Fibroblast of villous mesenchyme (primary cell): ENCODE measurements at regions not wholly inside any gene's neighbourhood (a gene's known extent, or its start where the extent isn't known, plus 50 kb on each side); places are given as distances from the start of the nearest gene placed in this dataset.

Source experiments
- DNase-seq: peaks from one replicate; pipeline ENCODE4 v3.0.0-alpha.2; 2010; ENCODE audit warnings: low read depth
- H3K4me3 ChIP-seq: 2 replicates; pipeline ENCODE4 v1.5.1; 2011; ENCODE audit warnings: low read depth, mild to moderate bottlenecking, low read length
- CTCF ChIP-seq: IDR thresholded peaks from 2 replicates; pipeline ENCODE4 v1.5.1; 2012; ENCODE audit warnings: low read depth, mild to moderate bottlenecking, low read length; ENCODE audit not compliant: insufficient read depth

DNA sequence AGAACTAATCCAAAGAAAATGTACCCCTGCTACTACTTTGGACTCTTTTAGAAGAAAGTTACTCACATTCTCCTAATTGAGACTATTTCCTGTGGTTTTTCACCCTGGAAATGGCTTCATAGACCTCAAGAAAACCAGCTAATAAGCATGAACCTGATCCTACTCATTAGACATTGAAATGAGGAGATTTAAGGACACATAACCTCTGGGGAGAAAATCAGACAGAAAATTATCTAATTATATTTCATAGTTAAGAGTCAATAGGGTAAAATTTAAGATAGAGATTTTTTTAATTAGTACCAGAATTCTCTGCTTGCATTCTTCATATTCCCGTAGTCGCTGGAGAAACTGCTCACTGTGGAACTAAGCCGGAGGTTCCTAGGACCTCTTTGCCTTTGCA, 114.6 kb upstream of the ACP3 start:
- no peak for DNase-seq
- no peak for TF ChIP-seq CTCF
- H3K4me3 ChIP-seq = no peak overlapping the region

- TF ChIP-seq CTCF = no peak
- DNase-seq = no peak
- H3K4me3 ChIP-seq = no peak overlapping the region
Measured at GRCh38 chr3:132203889-132204596, 113.2 kb upstream of the ACP3 start.

DNA sequence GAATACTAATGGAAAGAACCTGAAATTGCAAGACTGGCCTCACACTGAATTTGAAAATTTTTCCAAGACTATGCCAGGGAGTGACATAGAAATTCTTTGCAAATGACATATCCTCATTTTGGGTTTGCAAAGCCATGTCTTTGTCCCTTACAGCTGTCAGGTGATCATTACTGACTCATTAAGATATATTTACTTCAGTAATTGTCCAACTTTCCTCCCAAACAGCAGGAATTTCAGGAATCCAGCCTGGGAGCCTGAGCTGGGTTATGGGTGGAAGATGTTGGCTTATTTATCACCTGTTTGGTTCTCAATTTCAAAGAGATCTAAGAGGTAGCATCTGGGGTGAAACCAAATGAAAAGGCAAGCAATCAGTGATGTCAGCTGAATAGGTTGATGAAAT, 111.6 kb upstream of the ACP3 start:
- TF ChIP-seq CTCF = no peak
- DNase-seq = no peak
- no peak overlapping the region for H3K4me3 ChIP-seq

DNA sequence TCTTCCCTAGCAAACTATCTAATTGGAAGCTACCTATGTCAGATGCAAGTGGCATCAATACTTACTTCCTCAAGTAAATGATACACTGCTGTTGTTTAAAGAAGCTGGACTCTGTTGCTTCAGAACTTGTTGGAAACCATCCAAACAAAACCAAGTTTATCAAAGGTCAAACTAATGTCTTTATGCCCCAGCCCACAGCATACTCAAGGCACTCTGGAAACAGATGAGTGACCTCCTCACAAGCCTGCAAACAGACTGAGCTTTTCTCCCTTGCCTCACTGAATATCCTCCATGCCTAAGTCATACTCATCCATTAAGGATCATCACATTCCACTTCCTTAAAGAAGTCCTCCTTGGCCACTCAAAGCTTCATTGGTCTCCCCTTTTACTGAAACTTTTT, 107.4 kb upstream of the ACP3 start:
- TF ChIP-seq CTCF = no peak
- no peak for DNase-seq

GRCh38 chr3:132210476-132211346, 106.5 kb upstream of the ACP3 start:
- peak; percentile 38 for TF ChIP-seq CTCF
- H3K4me3 ChIP-seq = no peak overlapping the region
- DNase-seq = no peak

More for the DNA sequence above, 107.4 kb upstream of the ACP3 start:
- no peak overlapping the region for H3K4me3 ChIP-seq

- TF ChIP-seq CTCF = no peak
- no peak overlapping the region for H3K4me3 ChIP-seq
- DNase-seq = peak; percentile 13
Measured at GRCh38 chr3:132211896-132212295, 105.3 kb upstream of the ACP3 start.
